GM12878 (cell line): ENCODE measurements at regions not wholly inside any gene's neighbourhood (a gene's known extent, or its start where the extent isn't known, plus 50 kb on each side); places are given as distances from the start of the nearest gene placed in this dataset.

ENCODE experiments used
- ATAC-seq: fragments of 200-7000 bp; cut with Tn5 transposase; 3 replicates; pipeline ENCODE4 v1.9.1; 2020; ENCODE audit warnings: mild to moderate bottlenecking, moderate library complexity
- BruUV-seq: library from RNA; stranded (reverse); fragments of 400-500 nt; replicated peaks from 2 replicates; lab custom pipeline; 2021; lab: Mats Ljungman, UMichigan
- CTCF ChIA-PET: fragments of 300-600 bp; sonication (Branson Sonifier 250); formaldehyde crosslinking; extraction: SDS; loops from one replicate; lab custom pipeline; 2021; ENCODE audit warnings: inconsistent platforms; lab: Yijun Ruan, JAX
- POLR2A ChIA-PET: fragments of 350-600 bp; formaldehyde crosslinking; extraction: SDS; loops from one replicate; lab custom pipeline; 2021; ENCODE audit warnings: inconsistent platforms; lab: Charles Lee
- RAD21 ChIA-PET: fragments of 300-600 bp; sonication (Branson Sonifier 250); formaldehyde crosslinking; loops from one replicate; lab custom pipeline; 2023; ENCODE audit warnings: antibody characterized with exemption; ENCODE audit not compliant: unreplicated experiment; lab: Charles Lee
- SMC1A ChIA-PET: fragments of 300-600 bp; sonication (Branson Sonifier 250); formaldehyde crosslinking; loops from one replicate; lab custom pipeline; 2023; ENCODE audit not compliant: unreplicated experiment, uncharacterized antibody; lab: Charles Lee
- DNase-seq: peaks from one replicate; pipeline ENCODE4 v3.0.0-alpha.2; 2011; ENCODE audit warnings: low read depth, low spot score
- FAIRE-seq: peaks from 3 replicates; lab custom pipeline; 2011; peaks lifted over from hg19 to GRCh38; lab: Jason Lieb, UNC
- H2AFZ ChIP-seq: 2 replicates; pipeline ENCODE4 v1.6.0; 2011; ENCODE audit warnings: low read depth, low read length, control low read depth; ENCODE audit not compliant: control insufficient read depth
- H3K27ac ChIP-seq: 2 replicates; pipeline ENCODE4 v1.5.1; 2011; ENCODE audit warnings: control low read depth; ENCODE audit not compliant: control insufficient read depth, insufficient read depth
- H3K27me3 ChIP-seq, 2 experiments: replicated peaks in 1 of 2; 2 replicates each; pipeline versions ENCODE4 v1.6.0 to v1.6.1; 2011; ENCODE audit warnings: low read length in 1 of 2; ENCODE audit not compliant: control insufficient read depth in 2 of 2, insufficient read depth in 2 of 2
- H3K36me3 ChIP-seq, 2 experiments: 2 replicates each; pipeline ENCODE4 v1.5.1; 2011; ENCODE audit warnings: low read length in 1 of 2; ENCODE audit not compliant: control insufficient read depth in 2 of 2, insufficient read depth in 2 of 2
- H3K4me1 ChIP-seq: 2 replicates; pipeline ENCODE4 v1.6.1; 2011; ENCODE audit warnings: mild to moderate bottlenecking, low read length, moderate library complexity, mixed read lengths; ENCODE audit not compliant: control insufficient read depth, insufficient read depth
- H3K4me2 ChIP-seq: 2 replicates; pipeline ENCODE4 v1.6.0; 2011; ENCODE audit warnings: control low read depth; ENCODE audit not compliant: control insufficient read depth, insufficient read depth
- H3K4me3 ChIP-seq: fragments of 200-600 bp; sonication (generic); 2 replicates; pipeline ENCODE4 v1.5.1; 2016
- H3K79me2 ChIP-seq: 2 replicates; pipeline ENCODE4 v1.6.0; 2011; ENCODE audit warnings: low read length; ENCODE audit not compliant: control insufficient read depth, insufficient read depth
- H3K9ac ChIP-seq: 2 replicates; pipeline ENCODE4 v1.8.0; 2011; ENCODE audit warnings: low read length, control low read depth, mixed read lengths; ENCODE audit not compliant: control insufficient read depth, insufficient read depth
- H3K9me3 ChIP-seq: replicated peaks from 3 replicates; pipeline ENCODE4 v1.5.1; 2011; ENCODE audit warnings: mild to moderate bottlenecking, low read length; ENCODE audit not compliant: control insufficient read depth, insufficient read depth
- H4K20me1 ChIP-seq: 2 replicates; pipeline ENCODE4 v1.6.0; 2011; ENCODE audit not compliant: control insufficient read depth, insufficient read depth
- ATF7 ChIP-seq: fragments of 450-650 bp; IDR thresholded peaks from 2 replicates; pipeline ENCODE4 v1.6.1; 2016; ENCODE audit warnings: low read depth, mild to moderate bottlenecking
- CBX5 ChIP-seq: sonication (generic); IDR thresholded peaks from 2 replicates; pipeline ENCODE4 v1.6.1; 2016; ENCODE audit warnings: low read depth, moderate library complexity, mild to moderate bottlenecking, inconsistent platforms
- NKRF ChIP-seq: fragments of 450-650 bp; conservative IDR thresholded peaks from 2 replicates; pipeline ENCODE4 v1.6.1; 2017; ENCODE audit warnings: mild to moderate bottlenecking, moderate library complexity
- SREBF1 ChIP-seq: IDR thresholded peaks from 2 replicates; pipeline ENCODE4 v1.6.1; 2012; ENCODE audit warnings: mild to moderate bottlenecking, low read length
- WGBS: methylation state at CpG from one replicate; pipeline ENCODE4 v1.1.6; 2016; ENCODE audit warnings: low lambda C conversion rate; ENCODE audit not compliant: insufficient replicate concordance, insufficient coverage; ENCODE audit errors: missing lambda C conversion rate; 5-methylcytosine and 5-hydroxymethylcytosine counted together
- in situ Hi-C: fragments of 300-500 bp; cut with MboI; formaldehyde crosslinking; loops from 9 replicates; pipeline ENCODE4 v1.14.3; 2018; ENCODE audit warnings: mixed read lengths
- intact Hi-C: fragments of 100-400 bp; cut with micrococcal nuclease; formaldehyde crosslinking; loops from one replicate; pipeline ENCODE4 v1.14.2; 2022; ENCODE audit not compliant: unreplicated experiment
- TF ChIP-seq, protein P1 (sequence below): fragments of 450-650 bp; IDR thresholded peaks from 2 replicates; pipeline ENCODE4 v1.6.1; 2017; ENCODE audit warnings: mild to moderate bottlenecking, low read depth, inconsistent platforms; ENCODE audit not compliant: poor library complexity, severe bottlenecking

- in situ Hi-C loops (no loop called here), intact Hi-C loops (no loop called here)
- WGBS = 72% methylated on average over 38 of the region's 40 CpGs
Observed at GRCh38 chr16:85495823-85496538, 117.1 kb upstream of the GSE1 start.

More at GRCh38 chr16:85495823-85496538, 117.1 kb upstream of the GSE1 start:
- H3K4me3 ChIP-seq = no peak overlapping the region
- BruUV-seq = no TSS peak
- no peaks in the 10 kb centered on the region for H3K9me3 ChIP-seq
- ChIA-PET CTCF (interaction anchor here (0.8 to 1.7 kb wide), 3 partner anchors 57 to 113 kb away, joined by 3 to 4 read pairs (median 3); no protein-coding TSS in a partner anchor), POLR2A (no interaction called here), SMC1A (interaction anchor here (0.8 to 1.5 kb wide), 3 partner anchors 113 to 119 kb away, joined by 3 to 7 read pairs (median 4); no protein-coding TSS in a partner anchor), RAD21 (interaction anchor here (0.8 kb wide), 1 partner anchor 62 kb away, joined by 3 read pairs; no protein-coding TSS in a partner anchor)
- H3K4me2 ChIP-seq = no peak overlapping the region
- peaks cover 3% of the 10 kb centered on the region; the same call in 1 of the 2 replicates for H3K4me1 ChIP-seq
- H2AFZ ChIP-seq = no peak overlapping the region
- H4K20me1 ChIP-seq = no peaks in the 10 kb centered on the region
- H3K9ac ChIP-seq = no peak overlapping the region
- no peak for FAIRE-seq
- DNase-seq = no peak
- TF ChIP-seq NKRF (no peak), ATF7 (no peak), SREBF1 (no peak), CBX5 (no peak)
- TF ChIP-seq, protein P1, sequence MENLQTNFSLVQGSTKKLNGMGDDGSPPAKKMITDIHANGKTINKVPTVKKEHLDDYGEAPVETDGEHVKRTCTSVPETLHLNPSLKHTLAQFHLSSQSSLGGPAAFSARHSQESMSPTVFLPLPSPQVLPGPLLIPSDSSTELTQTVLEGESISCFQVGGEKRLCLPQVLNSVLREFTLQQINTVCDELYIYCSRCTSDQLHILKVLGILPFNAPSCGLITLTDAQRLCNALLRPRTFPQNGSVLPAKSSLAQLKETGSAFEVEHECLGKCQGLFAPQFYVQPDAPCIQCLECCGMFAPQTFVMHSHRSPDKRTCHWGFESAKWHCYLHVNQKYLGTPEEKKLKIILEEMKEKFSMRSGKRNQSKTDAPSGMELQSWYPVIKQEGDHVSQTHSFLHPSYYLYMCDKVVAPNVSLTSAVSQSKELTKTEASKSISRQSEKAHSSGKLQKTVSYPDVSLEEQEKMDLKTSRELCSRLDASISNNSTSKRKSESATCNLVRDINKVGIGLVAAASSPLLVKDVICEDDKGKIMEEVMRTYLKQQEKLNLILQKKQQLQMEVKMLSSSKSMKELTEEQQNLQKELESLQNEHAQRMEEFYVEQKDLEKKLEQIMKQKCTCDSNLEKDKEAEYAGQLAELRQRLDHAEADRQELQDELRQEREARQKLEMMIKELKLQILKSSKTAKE = no peak
- ATAC-seq = no peak
- no peak overlapping the region for H3K27ac ChIP-seq
- H3K27me3 ChIP-seq = no peaks in the 10 kb centered on the region
- no peaks in the 10 kb centered on the region for H3K36me3 ChIP-seq
- H3K79me2 ChIP-seq = no peaks in the 10 kb centered on the region
